Hepatocyte (in vitro differentiated cells): ENCODE measurements at regions not wholly inside any gene's neighbourhood (a gene's known extent, or its start where the extent isn't known, plus 50 kb on each side); places are given as distances from the start of the nearest gene placed in this dataset.

Experiments
- DNase-seq: peaks from one replicate; pipeline ENCODE4 v3.0.0-alpha.2; 2016; ENCODE audit warnings: low spot score
- H2AFZ ChIP-seq: fragments of 200-600 bp; sonication (generic); 2 replicates; pipeline ENCODE4 v1.6.0; 2016; ENCODE audit warnings: antibody characterized with exemption, mild to moderate bottlenecking
- H3K27ac ChIP-seq: fragments of 200-600 bp; sonication (generic); 2 replicates; pipeline ENCODE4 v1.5.1; 2016; ENCODE audit warnings: mild to moderate bottlenecking
- H3K27me3 ChIP-seq: fragments of 200-600 bp; sonication (generic); 2 replicates; pipeline ENCODE4 v1.6.1; 2016
- H3K36me3 ChIP-seq: fragments of 200-600 bp; sonication (generic); replicated peaks from 2 replicates; pipeline ENCODE4 v1.5.1; 2016; ENCODE audit warnings: low read depth; ENCODE audit not compliant: insufficient read depth
- H3K4me1 ChIP-seq: fragments of 200-600 bp; sonication (generic); 2 replicates; pipeline ENCODE4 v1.5.1; 2016; ENCODE audit warnings: mild to moderate bottlenecking, moderate library complexity; ENCODE audit not compliant: insufficient read depth
- H3K4me2 ChIP-seq: fragments of 200-600 bp; sonication (generic); 2 replicates; pipeline ENCODE4 v1.6.0; 2016
- H3K4me3 ChIP-seq: fragments of 200-600 bp; sonication (generic); 2 replicates; pipeline ENCODE4 v1.5.1; 2016; ENCODE audit warnings: mild to moderate bottlenecking
- H3K79me2 ChIP-seq: fragments of 200-600 bp; sonication (generic); 2 replicates; pipeline ENCODE4 v1.6.0; 2017; ENCODE audit warnings: mild to moderate bottlenecking
- H3K9me2 ChIP-seq: fragments of 200-600 bp; sonication (generic); replicated peaks from 2 replicates; pipeline ENCODE4 v1.6.0; 2017; ENCODE audit warnings: mild to moderate bottlenecking; ENCODE audit not compliant: insufficient read depth
- H3K9me3 ChIP-seq: fragments of 200-600 bp; sonication (generic); 2 replicates; pipeline ENCODE4 v1.5.1; 2016; ENCODE audit warnings: low read depth, mild to moderate bottlenecking
- H4K20me1 ChIP-seq: fragments of 200-600 bp; sonication (generic); 2 replicates; pipeline ENCODE4 v1.6.0; 2016; ENCODE audit warnings: mild to moderate bottlenecking; ENCODE audit not compliant: insufficient read depth, poor library complexity, severe bottlenecking
- CTCF ChIP-seq: fragments of 200-600 bp; sonication (generic); IDR thresholded peaks from 2 replicates; pipeline ENCODE4 v1.5.1; 2016; ENCODE audit warnings: antibody characterized with exemption, mild to moderate bottlenecking; ENCODE audit not compliant: poor library complexity
- EZH2 ChIP-seq: fragments of 200-600 bp; sonication (generic); IDR thresholded peaks from 2 replicates; pipeline ENCODE4 v1.6.1; 2016; ENCODE audit warnings: antibody characterized with exemption, mild to moderate bottlenecking, borderline replicate concordance
- EZH2phosphoT487 ChIP-seq: fragments of 200-600 bp; sonication (generic); IDR thresholded peaks from one replicate; pipeline ENCODE4 v1.6.1; 2018; ENCODE audit warnings: antibody characterized with exemption, mild to moderate bottlenecking, low read depth, moderate library complexity; ENCODE audit not compliant: unreplicated experiment, severe bottlenecking
- WGBS: methylation state at CpG from one replicate; pipeline ENCODE4 v1.1.6; 2016; ENCODE audit warnings: low lambda C conversion rate; ENCODE audit errors: missing lambda C conversion rate; 5-methylcytosine and 5-hydroxymethylcytosine counted together

GRCh38 chr12:63424671-63425070, 243.6 kb downstream of the DPY19L2 start:
- Histone ChIP-seq H3K9me2 (no peaks in the 10 kb centered on the region), H3K27me3 (no peaks in the 10 kb centered on the region), H3K79me2 (no peaks in the 10 kb centered on the region), H3K27ac (no peak overlapping the region), H3K4me1 (no peaks in the 10 kb centered on the region), H2AFZ (no peak overlapping the region), H3K4me2 (no peak overlapping the region), H3K4me3 (no peak overlapping the region), H4K20me1 (no peaks in the 10 kb centered on the region), H3K36me3 (no peaks in the 10 kb centered on the region), H3K9me3 (no peaks in the 10 kb centered on the region)
- DNase-seq: no peak
- TF ChIP-seq EZH2phosphoT487: no peak
- TF ChIP-seq EZH2: no peak
- no peak for TF ChIP-seq CTCF
- WGBS: 77% methylated on average over 3 of the region's 3 CpGs

GRCh38 chr12:63423839-63424238, 244.5 kb downstream of the DPY19L2 start:
- WGBS: 83% methylated on average over 4 of the region's 4 CpGs
- no peak overlapping the region for H2AFZ ChIP-seq
- no peaks in the 10 kb centered on the region for H3K36me3 ChIP-seq
- TF ChIP-seq EZH2phosphoT487: no peak
- no peak for TF ChIP-seq CTCF
- TF ChIP-seq EZH2: no peak
- H3K27ac ChIP-seq: no peak overlapping the region
- H3K4me3 ChIP-seq: no peak overlapping the region
- H3K4me1 ChIP-seq: no peaks in the 10 kb centered on the region
- H3K9me2 ChIP-seq: no peaks in the 10 kb centered on the region
- no peak for DNase-seq
- H3K79me2 ChIP-seq: no peaks in the 10 kb centered on the region
- no peak overlapping the region for H3K4me2 ChIP-seq
- H3K9me3 ChIP-seq: no peaks in the 10 kb centered on the region
- H4K20me1 ChIP-seq: no peaks in the 10 kb centered on the region
- no peaks in the 10 kb centered on the region for H3K27me3 ChIP-seq

- Histone ChIP-seq H3K36me3 (no peaks in the 10 kb centered on the region), H4K20me1 (no peaks in the 10 kb centered on the region), H3K4me1 (no peaks in the 10 kb centered on the region), H2AFZ (no peak overlapping the region), H3K27ac (no peak overlapping the region), H3K4me3 (no peak overlapping the region), H3K4me2 (no peak overlapping the region), H3K79me2 (no peaks in the 10 kb centered on the region), H3K27me3 (no peaks in the 10 kb centered on the region), H3K9me2 (no peaks in the 10 kb centered on the region), H3K9me3 (no peaks in the 10 kb centered on the region)
- 24% methylated on average over 6 of the region's 6 CpGs for WGBS
- peak; percentile 67 for DNase-seq
- TF ChIP-seq EZH2 (no peak), CTCF (peak; percentile 63)
Observed at GRCh38 chr12:63420206-63420644, 248.1 kb downstream of the DPY19L2 start.

GRCh38 chr12:63419154-63419553, 249.1 kb downstream of the DPY19L2 start:
- H2AFZ ChIP-seq: no peak overlapping the region
- TF ChIP-seq CTCF (no peak), EZH2phosphoT487 (no peak), EZH2 (no peak)
- no peaks in the 10 kb centered on the region for H3K9me3 ChIP-seq
- no peaks in the 10 kb centered on the region for H3K4me1 ChIP-seq
- H3K9me2 ChIP-seq: no peaks in the 10 kb centered on the region
- H3K36me3 ChIP-seq: no peaks in the 10 kb centered on the region
- 71% methylated on average over 7 of the region's 7 CpGs for WGBS
- no peaks in the 10 kb centered on the region for H3K79me2 ChIP-seq
- H3K4me3 ChIP-seq: no peak overlapping the region
- DNase-seq: peak; percentile 38
- H3K27me3 ChIP-seq: no peaks in the 10 kb centered on the region
- no peaks in the 10 kb centered on the region for H4K20me1 ChIP-seq
- H3K27ac ChIP-seq: peak overlapping the region; percentile 26
- H3K4me2 ChIP-seq: no peak overlapping the region
